BJ (cell line): ENCODE measurements at regions not wholly inside any gene's neighbourhood (a gene's known extent, or its start where the extent isn't known, plus 50 kb on each side); places are given as distances from the start of the nearest gene placed in this dataset.

Experiments used
- CTCF ChIA-PET: fragments of 350-600 bp; formaldehyde crosslinking; extraction: SDS; loops from one replicate; lab custom pipeline; 2021; ENCODE audit warnings: antibody characterized with exemption, inconsistent platforms; lab: Yijun Ruan, JAX
- POLR2A ChIA-PET: fragments of 300-600 bp; sonication (Branson Sonifier 250); formaldehyde crosslinking; extraction: SDS; loops from one replicate; lab custom pipeline; 2021; ENCODE audit warnings: antibody characterized with exemption; lab: Charles Lee
- DNase-seq: peaks from one replicate; pipeline ENCODE4 v3.0.0-alpha.2; 2011; ENCODE audit warnings: low read depth
- H3K27me3 ChIP-seq: 2 replicates; pipeline ENCODE4 v1.6.0; 2011; ENCODE audit warnings: low read length; ENCODE audit not compliant: control insufficient read depth, insufficient read depth
- H3K36me3 ChIP-seq: 2 replicates; pipeline ENCODE4 v1.5.1; 2011; ENCODE audit warnings: low read length; ENCODE audit not compliant: control insufficient read depth, insufficient read depth
- H3K4me3 ChIP-seq: 2 replicates; pipeline ENCODE4 v1.5.1; 2011; ENCODE audit warnings: low read depth, mild to moderate bottlenecking, control low read depth, low read length
- TF ChIP-seq, protein P1 (sequence below): IDR thresholded peaks from 2 replicates; pipeline ENCODE4 v1.5.1; 2011; ENCODE audit warnings: low read depth, mild to moderate bottlenecking, control low read depth, inconsistent platforms, low read length, moderate library complexity; ENCODE audit not compliant: insufficient read depth

- POLR2A ChIA-PET, result no interaction called here
- H3K27me3 ChIP-seq, result peaks cover 2% of the 10 kb centered on the region; the same call in 1 of the 2 replicates
- CTCF ChIA-PET, result interaction anchor here (0.6 kb wide), 1 partner anchor 661 kb away, joined by 3 read pairs; no protein-coding TSS in a partner anchor
- no peak overlapping the region for H3K4me3 ChIP-seq
- H3K36me3 ChIP-seq, result no peaks in the 10 kb centered on the region
- DNase-seq, result no peak
- TF ChIP-seq, protein P1, sequence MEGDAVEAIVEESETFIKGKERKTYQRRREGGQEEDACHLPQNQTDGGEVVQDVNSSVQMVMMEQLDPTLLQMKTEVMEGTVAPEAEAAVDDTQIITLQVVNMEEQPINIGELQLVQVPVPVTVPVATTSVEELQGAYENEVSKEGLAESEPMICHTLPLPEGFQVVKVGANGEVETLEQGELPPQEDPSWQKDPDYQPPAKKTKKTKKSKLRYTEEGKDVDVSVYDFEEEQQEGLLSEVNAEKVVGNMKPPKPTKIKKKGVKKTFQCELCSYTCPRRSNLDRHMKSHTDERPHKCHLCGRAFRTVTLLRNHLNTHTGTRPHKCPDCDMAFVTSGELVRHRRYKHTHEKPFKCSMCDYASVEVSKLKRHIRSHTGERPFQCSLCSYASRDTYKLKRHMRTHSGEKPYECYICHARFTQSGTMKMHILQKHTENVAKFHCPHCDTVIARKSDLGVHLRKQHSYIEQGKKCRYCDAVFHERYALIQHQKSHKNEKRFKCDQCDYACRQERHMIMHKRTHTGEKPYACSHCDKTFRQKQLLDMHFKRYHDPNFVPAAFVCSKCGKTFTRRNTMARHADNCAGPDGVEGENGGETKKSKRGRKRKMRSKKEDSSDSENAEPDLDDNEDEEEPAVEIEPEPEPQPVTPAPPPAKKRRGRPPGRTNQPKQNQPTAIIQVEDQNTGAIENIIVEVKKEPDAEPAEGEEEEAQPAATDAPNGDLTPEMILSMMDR, result no peak
These were observed 121.8 kb upstream of the SERPIND1 start for GRCh38 chr22:20652130-20652529.

GRCh38 chr22:20652582-20652981 is 121.3 kb upstream of the SERPIND1 start:
- ChIA-PET CTCF (interaction anchor here (0.6 kb wide), 1 partner anchor 661 kb away, joined by 3 read pairs; no protein-coding TSS in a partner anchor), POLR2A (no interaction called here)
- no peak overlapping the region for H3K4me3 ChIP-seq
- DNase-seq, result no peak
- TF ChIP-seq, protein P1, result no peak
- no peaks in the 10 kb centered on the region for H3K36me3 ChIP-seq
- H3K27me3 ChIP-seq, result peaks cover 2% of the 10 kb centered on the region; the same call in 1 of the 2 replicates

GRCh38 chr22:20653012-20653794 is 120.7 kb upstream of the SERPIND1 start:
- Histone ChIP-seq H3K4me3 (no peak overlapping the region), H3K27me3 (no peaks in the 10 kb centered on the region), H3K36me3 (no peaks in the 10 kb centered on the region)
- TF ChIP-seq, protein P1, result no peak
- ChIA-PET POLR2A (no interaction called here), CTCF (no interaction called here)
- no peak for DNase-seq

- H3K36me3 ChIP-seq, result no peaks in the 10 kb centered on the region
- DNase-seq, result no peak
- TF ChIP-seq, protein P1, result no peak
- H3K4me3 ChIP-seq, result no peak overlapping the region
- no peaks in the 10 kb centered on the region for H3K27me3 ChIP-seq
- ChIA-PET CTCF (no interaction called here), POLR2A (no interaction called here)
These were observed 120.0 kb upstream of the SERPIND1 start for GRCh38 chr22:20653795-20654342.

DNA sequence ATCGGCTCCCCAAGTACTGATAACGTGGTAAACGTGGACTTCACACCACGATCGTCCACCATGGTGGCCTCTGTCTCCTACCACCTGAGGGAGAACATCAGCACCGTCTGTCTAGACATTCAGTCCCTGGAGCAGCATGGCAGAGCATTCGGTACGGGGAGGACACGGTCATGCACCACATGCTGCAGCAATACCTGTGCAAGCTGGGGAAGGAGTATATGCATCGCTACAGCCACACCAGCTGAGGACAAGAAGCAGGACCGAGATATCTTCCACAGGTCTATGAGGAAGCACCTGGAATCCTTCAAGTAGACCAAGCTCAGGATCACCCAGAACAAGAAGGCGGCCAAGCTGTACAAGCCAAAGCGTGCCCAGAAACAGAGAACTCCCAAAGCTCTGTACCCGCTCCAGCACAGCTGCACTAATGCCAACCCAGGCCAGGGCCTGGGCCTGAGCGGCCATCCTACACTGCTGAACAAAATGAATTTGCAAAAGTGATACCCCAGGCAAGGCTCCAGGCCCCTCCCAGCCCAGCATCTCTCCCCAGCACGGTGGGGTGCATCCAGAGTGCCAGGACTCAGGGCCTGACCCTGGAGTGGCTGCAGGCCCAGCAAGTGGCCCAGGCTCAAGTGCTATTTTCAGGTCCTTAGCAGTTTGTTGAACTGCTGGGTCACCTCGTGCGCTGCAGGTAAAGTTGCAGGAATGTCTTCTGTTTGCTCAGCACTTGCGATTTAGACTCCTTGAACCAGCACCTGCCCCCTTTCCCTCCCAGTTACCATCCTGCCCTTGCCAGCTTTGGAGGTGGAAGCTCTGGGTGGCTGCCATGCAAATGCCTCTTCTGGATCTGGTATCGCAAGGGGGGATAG is 119.3 kb upstream of the SERPIND1 start:
- CTCF ChIA-PET, result no interaction called here
- no peak for DNase-seq
- Histone ChIP-seq H3K4me3 (no peak overlapping the region), H3K36me3 (no peaks in the 10 kb centered on the region), H3K27me3 (no peaks in the 10 kb centered on the region)
- POLR2A ChIA-PET, result no interaction called here
- TF ChIP-seq, protein P1, result no peak
